Upper lobe of right lung (tissue), 1 donor: ENCODE measurements at regions not wholly inside any gene's neighbourhood (a gene's known extent, or its start where the extent isn't known, plus 50 kb on each side); places are given as distances from the start of the nearest gene placed in this dataset.

Experiments used
- ATAC-seq: fragments of 200-7000 bp; cut with Tn5 transposase; one replicate; pipeline ENCODE4 v1.9.1; 2020; ENCODE audit warnings: mild to moderate bottlenecking, moderate library complexity
- DNase-seq: peaks from one replicate; pipeline ENCODE4 v3.0.0-alpha.2; 2020
- H3K27ac ChIP-seq: fragments of 200-600 bp; one replicate; pipeline ENCODE4 v1.8.0; 2022
- H3K27me3 ChIP-seq: fragments of 200-600 bp; one replicate; pipeline ENCODE4 v1.8.0; 2022; ENCODE audit warnings: mild to moderate bottlenecking
- H3K36me3 ChIP-seq: fragments of 200-600 bp; one replicate; pipeline ENCODE4 v1.8.0; 2022
- H3K4me1 ChIP-seq: fragments of 200-600 bp; one replicate; pipeline ENCODE4 v1.8.0; 2022
- H3K4me3 ChIP-seq: fragments of 200-600 bp; one replicate; pipeline ENCODE4 v1.8.0; 2022; ENCODE audit warnings: mild to moderate bottlenecking
- H3K9me3 ChIP-seq: fragments of 200-600 bp; one replicate; pipeline ENCODE4 v1.8.0; 2022
- intact Hi-C: fragments of 100-400 bp; cut with DNase I; formaldehyde crosslinking; loops from one replicate; pipeline ENCODE4 v1.11.0; 2022
- TF ChIP-seq, protein P1 (sequence below): fragments of 200-600 bp; IDR thresholded peaks from one replicate; pipeline ENCODE4 v1.8.0; 2022; ENCODE audit warnings: antibody characterized with exemption
- donor health status: DM: no; HTN: yes; CAD: no; lungs with severe emphysema.

DNA sequence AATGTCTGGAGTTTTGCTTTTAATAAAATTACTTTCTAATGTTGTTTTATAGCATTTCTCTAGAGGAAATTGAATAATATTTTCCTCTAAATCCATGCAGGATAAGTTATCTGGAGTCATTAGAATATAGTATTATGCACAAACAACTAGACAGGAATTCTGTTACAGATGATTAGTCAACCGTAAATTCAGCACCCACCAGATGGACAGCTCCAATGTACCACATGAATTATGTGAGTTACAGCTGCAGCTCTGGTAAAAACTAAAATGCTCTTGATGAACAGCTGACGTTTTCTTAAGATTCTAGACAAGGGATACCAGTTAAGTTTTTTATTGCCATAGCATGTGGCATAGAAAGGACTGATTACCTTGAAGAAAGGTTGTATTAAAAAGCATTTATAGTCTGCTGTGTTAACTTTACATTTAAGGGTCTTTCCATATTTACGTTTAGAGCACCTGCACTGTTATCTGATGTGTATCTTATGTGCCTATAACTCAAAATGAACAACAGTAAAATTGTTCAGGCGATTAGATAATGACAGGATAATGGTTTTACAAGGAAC lies 321.4 kb upstream of the LRFN5 start:
- H3K36me3 ChIP-seq = no peaks in the 10 kb centered on the region
- intact Hi-C loops = no loop called here
- DNase-seq (no peak), ATAC-seq (no peak)
- no peaks in the 10 kb centered on the region for H3K4me1 ChIP-seq
- TF ChIP-seq, protein P1, sequence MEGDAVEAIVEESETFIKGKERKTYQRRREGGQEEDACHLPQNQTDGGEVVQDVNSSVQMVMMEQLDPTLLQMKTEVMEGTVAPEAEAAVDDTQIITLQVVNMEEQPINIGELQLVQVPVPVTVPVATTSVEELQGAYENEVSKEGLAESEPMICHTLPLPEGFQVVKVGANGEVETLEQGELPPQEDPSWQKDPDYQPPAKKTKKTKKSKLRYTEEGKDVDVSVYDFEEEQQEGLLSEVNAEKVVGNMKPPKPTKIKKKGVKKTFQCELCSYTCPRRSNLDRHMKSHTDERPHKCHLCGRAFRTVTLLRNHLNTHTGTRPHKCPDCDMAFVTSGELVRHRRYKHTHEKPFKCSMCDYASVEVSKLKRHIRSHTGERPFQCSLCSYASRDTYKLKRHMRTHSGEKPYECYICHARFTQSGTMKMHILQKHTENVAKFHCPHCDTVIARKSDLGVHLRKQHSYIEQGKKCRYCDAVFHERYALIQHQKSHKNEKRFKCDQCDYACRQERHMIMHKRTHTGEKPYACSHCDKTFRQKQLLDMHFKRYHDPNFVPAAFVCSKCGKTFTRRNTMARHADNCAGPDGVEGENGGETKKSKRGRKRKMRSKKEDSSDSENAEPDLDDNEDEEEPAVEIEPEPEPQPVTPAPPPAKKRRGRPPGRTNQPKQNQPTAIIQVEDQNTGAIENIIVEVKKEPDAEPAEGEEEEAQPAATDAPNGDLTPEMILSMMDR = no peak
- H3K9me3 ChIP-seq = no peaks in the 10 kb centered on the region
- no peak overlapping the region for H3K27ac ChIP-seq
- no peak overlapping the region for H3K4me3 ChIP-seq
- no peaks in the 10 kb centered on the region for H3K27me3 ChIP-seq

DNA sequence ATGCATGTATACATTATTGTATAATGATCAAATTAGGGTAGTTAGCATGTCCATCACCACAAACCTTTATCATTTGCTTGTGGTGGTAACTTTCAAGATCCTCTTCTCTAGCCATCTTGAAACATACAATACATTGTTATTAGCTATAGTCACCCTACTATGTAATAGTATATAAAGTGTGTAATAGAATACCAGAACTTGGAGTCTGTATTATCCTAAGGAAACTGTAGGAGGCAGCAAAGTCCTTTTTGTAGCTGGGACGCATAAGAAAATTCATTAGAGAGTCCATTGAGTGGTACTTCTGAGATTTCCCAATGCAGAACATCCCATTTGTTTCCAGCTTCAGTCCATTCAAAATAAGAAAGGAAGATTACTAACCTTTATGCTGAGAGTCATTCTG lies 325.9 kb upstream of the LRFN5 start:
- H3K4me3 ChIP-seq = no peak overlapping the region
- DNase-seq (no peak), ATAC-seq (peak; percentile 24)
- H3K27me3 ChIP-seq = no peaks in the 10 kb centered on the region
- intact Hi-C loops = no loop called here
- TF ChIP-seq, protein P1 = peak; percentile 20
- H3K4me1 ChIP-seq = no peaks in the 10 kb centered on the region
- no peaks in the 10 kb centered on the region for H3K9me3 ChIP-seq
- H3K36me3 ChIP-seq = no peaks in the 10 kb centered on the region
- H3K27ac ChIP-seq = no peak overlapping the region

DNA sequence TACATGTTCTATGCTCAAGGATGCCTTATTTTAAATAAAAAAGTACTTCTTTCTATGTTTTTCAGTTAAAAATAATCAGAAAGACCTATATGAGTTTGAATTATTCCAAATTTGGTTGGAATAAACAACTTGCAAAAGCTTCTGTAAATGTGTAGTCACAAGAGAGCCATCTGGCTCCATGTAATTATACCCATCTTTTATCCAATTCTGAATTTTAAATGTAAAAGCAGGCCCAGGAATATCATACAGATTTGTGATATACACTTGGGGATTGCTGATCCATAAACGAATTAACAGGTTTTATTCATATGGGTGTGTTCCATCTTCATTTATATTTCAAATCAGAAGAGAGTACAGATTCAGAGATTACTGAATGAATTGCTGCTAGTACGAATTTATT lies 329.2 kb upstream of the LRFN5 start:
- Histone ChIP-seq H3K4me3 (no peak overlapping the region), H3K27me3 (no peaks in the 10 kb centered on the region), H3K9me3 (no peaks in the 10 kb centered on the region), H3K36me3 (no peaks in the 10 kb centered on the region), H3K4me1 (no peaks in the 10 kb centered on the region), H3K27ac (no peak overlapping the region)
- TF ChIP-seq, protein P1 = no peak
- intact Hi-C loops = no loop called here
- no peak for DNase-seq
- no peak for ATAC-seq

DNA sequence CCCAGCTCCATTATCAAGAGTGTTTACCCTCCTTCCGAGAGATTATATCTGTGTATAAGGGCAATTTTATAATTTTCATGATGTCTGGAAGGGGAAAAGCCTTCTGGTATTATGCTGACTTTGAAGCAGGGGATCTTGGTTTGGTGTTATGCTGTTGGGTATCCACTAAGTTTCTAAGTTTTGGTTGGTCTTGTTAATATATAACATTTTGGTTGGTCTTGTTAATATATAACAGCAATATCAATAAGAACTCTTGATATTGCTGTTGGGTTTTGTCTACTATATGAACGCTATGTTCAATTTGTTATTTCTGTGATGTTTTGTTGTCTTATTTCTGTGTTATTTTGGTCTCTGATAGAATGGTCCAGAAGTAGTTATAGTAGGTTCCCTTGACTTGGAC lies 349.2 kb upstream of the LRFN5 start:
- no peak overlapping the region for H3K27ac ChIP-seq
- no peak overlapping the region for H3K4me3 ChIP-seq
- no peaks in the 10 kb centered on the region for H3K4me1 ChIP-seq
- no peaks in the 10 kb centered on the region for H3K27me3 ChIP-seq
- DNase-seq = no peak
- no peaks in the 10 kb centered on the region for H3K36me3 ChIP-seq
- no peaks in the 10 kb centered on the region for H3K9me3 ChIP-seq
- TF ChIP-seq, protein P1 = no peak
- no peak for ATAC-seq
- intact Hi-C loops = no loop called here

DNA sequence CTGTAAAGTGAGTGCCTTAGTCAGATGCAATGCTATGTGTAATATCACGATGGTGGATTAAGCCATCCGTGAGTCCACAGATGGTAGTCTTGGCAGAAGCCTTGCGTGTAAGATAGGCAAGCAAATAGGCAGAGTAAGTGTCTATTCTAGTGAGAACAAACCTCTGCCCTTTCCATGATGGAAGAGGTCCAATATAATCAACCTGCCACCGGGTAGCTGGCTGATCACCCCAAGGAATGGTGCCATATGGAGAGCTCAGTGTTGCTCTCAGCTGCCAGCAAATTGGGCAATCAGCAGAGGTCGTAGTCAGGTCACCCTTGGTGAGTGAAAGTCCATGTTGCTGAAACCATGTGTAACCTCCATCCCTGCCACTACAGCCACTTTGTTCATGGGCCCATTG lies 371.2 kb upstream of the LRFN5 start:
- no peak for ATAC-seq
- no peaks in the 10 kb centered on the region for H3K9me3 ChIP-seq

More for the DNA sequence above, 371.2 kb upstream of the LRFN5 start:
- Histone ChIP-seq H3K36me3 (no peaks in the 10 kb centered on the region), H3K4me3 (no peak overlapping the region), H3K4me1 (no peaks in the 10 kb centered on the region), H3K27ac (no peak overlapping the region), H3K27me3 (no peaks in the 10 kb centered on the region)
- TF ChIP-seq, protein P1 = no peak
- no peak for DNase-seq
- intact Hi-C loops = no loop called here
